ENCODE measurements at regions not wholly inside any gene's neighbourhood (a gene's known extent, or its start where the extent isn't known, plus 50 kb on each side); places are given as distances from the start of the nearest gene placed in this dataset.

GRCh38 chr14:81684696-81685095, 151.0 kb upstream of the SEL1L start:
- no peak for TF ChIP-seq POLR2AphosphoS5 (IDR thresholded peaks at IDR 0.05; ENCODE audit: low read depth, low read length)
- no peak for TF ChIP-seq POLR2A (IDR thresholded peaks at IDR 0.05; ENCODE audit: low read depth, low read length)
- no peak for TF ChIP-seq TAF1 (IDR thresholded peaks at IDR 0.05; ENCODE audit: borderline replicate concordance, low read depth, low read length)
